HUES6 (cell line): ENCODE measurements at regions not wholly inside any gene's neighbourhood (a gene's known extent, or its start where the extent isn't known, plus 50 kb on each side); places are given as distances from the start of the nearest gene placed in this dataset.

Experiments
- H3K27ac ChIP-seq: 2 replicates; pipeline ENCODE4 v1.7.0; 2013; ENCODE audit warnings: low read depth, mild to moderate bottlenecking, low read length, inconsistent platforms
- H3K27me3 ChIP-seq: 2 replicates; pipeline ENCODE4 v1.6.1; 2013; ENCODE audit warnings: low read length; ENCODE audit not compliant: control insufficient read depth, insufficient read depth
- H3K36me3 ChIP-seq: 2 replicates; pipeline ENCODE4 v1.6.1; 2013; ENCODE audit warnings: low read length; ENCODE audit not compliant: control insufficient read depth, insufficient read depth
- H3K4me1 ChIP-seq: 2 replicates; pipeline ENCODE4 v1.6.1; 2013; ENCODE audit warnings: low read length; ENCODE audit not compliant: control insufficient read depth, insufficient read depth
- H3K4me3 ChIP-seq: 2 replicates; pipeline ENCODE4 v1.5.1; 2013; ENCODE audit warnings: low read depth, low read length
- H3K9ac ChIP-seq: one replicate; pipeline ENCODE4 v1.6.1; 2013; ENCODE audit warnings: mild to moderate bottlenecking, low read length
- H3K9me3 ChIP-seq: 2 replicates; pipeline ENCODE4 v1.6.1; 2013; ENCODE audit warnings: low read depth, low read length; ENCODE audit not compliant: control insufficient read depth, insufficient read depth

DNA sequence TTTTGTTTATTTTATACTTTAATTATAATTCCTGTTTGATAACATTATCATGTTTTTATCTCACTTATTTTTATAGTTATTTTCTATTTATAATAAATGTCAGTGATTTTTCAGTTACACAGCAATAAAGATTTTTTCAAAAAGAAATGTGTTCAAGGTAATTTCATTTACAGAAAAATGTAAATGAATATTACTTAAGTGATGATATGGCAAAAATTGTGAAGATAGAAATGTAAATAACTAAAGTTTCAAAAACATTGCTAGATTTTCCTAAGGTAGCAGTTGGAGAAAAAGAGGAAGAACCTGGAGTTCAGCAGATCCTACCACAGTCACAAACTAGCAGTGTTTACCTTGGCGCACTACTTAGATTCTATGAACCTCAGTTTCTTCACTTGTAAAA lies 202.6 kb downstream of the RFPL4B start:
- Histone ChIP-seq H3K27ac (no peak overlapping the region), H3K4me3 (no peak overlapping the region), H3K9ac (no peak overlapping the region), H3K9me3 (no peaks in the 10 kb centered on the region), H3K27me3 (no peaks in the 10 kb centered on the region), H3K4me1 (no peaks in the 10 kb centered on the region), H3K36me3 (no peaks in the 10 kb centered on the region)

DNA sequence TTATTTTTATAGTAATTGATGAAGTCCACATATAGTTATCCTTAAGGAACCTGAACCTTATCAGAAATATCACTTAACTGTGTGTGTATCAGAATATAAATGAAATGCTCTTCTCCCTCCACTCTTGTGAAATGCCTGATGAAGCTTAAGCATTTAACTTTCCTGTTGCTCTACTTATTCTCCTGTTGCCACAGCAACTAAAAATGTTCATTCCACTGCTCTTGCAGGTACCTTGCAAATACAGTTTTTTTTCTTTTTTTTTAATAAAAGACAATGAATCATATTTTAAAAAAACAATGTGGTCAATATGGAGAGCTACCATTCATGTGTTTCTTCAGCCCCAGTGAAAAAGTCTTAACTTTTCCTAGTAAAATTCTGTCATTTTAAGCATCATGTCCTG lies 210.3 kb downstream of the RFPL4B start:
- no peak overlapping the region for H3K27ac ChIP-seq
- no peaks in the 10 kb centered on the region for H3K27me3 ChIP-seq
- H3K4me1 ChIP-seq = no peaks in the 10 kb centered on the region
- H3K9me3 ChIP-seq = no peaks in the 10 kb centered on the region
- no peak overlapping the region for H3K4me3 ChIP-seq
- no peaks in the 10 kb centered on the region for H3K36me3 ChIP-seq
- no peak overlapping the region for H3K9ac ChIP-seq

DNA sequence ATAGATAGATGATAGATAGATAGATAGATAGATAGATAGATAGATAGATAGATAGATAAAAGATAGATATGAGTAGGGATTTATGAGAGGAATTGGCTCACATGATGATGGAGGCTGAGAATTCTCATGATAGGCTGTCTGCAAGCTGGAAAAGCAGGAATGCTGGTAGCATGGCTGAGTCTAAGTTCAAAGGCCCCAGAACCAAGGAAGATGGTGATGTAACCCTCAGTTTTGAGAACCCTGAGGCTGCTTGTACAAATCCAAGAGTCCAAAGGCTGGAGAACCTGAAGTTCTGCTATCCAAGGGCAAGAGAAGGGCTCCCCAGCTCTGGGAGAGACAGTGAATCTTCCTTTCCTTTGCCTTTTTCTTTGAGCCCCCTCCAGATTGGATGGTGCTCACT lies 210.8 kb downstream of the RFPL4B start:
- no peaks in the 10 kb centered on the region for H3K36me3 ChIP-seq
- H3K4me1 ChIP-seq = peaks cover 4% of the 10 kb centered on the region
- no peaks in the 10 kb centered on the region for H3K27me3 ChIP-seq
- H3K4me3 ChIP-seq = no peak overlapping the region
- no peak overlapping the region for H3K9ac ChIP-seq
- H3K9me3 ChIP-seq = no peaks in the 10 kb centered on the region
- no peak overlapping the region for H3K27ac ChIP-seq

DNA sequence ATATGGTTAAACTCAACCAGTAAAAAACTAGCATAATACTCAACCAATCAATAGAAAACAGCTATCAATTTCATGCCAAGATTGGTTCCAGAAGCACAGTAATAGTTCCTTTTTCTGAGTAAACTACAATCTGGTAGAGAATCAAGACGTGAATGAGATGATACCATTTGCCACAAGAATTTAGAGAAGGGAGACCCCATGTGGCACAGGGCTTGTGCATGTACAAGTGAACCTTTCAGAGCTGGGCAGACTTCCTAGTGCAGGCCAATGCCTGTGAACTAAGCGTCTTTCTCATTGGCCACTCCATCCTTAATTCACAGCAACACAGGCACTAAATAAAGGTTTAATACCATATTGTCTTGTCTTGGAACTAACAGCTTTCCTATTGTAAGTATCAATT lies 213.5 kb downstream of the RFPL4B start:
- H3K27ac ChIP-seq = no peak overlapping the region
- H3K4me3 ChIP-seq = no peak overlapping the region
- no peak overlapping the region for H3K9ac ChIP-seq
- H3K9me3 ChIP-seq = no peaks in the 10 kb centered on the region
- no peaks in the 10 kb centered on the region for H3K36me3 ChIP-seq
- peaks cover 17% of the 10 kb centered on the region for H3K4me1 ChIP-seq
- no peaks in the 10 kb centered on the region for H3K27me3 ChIP-seq

DNA sequence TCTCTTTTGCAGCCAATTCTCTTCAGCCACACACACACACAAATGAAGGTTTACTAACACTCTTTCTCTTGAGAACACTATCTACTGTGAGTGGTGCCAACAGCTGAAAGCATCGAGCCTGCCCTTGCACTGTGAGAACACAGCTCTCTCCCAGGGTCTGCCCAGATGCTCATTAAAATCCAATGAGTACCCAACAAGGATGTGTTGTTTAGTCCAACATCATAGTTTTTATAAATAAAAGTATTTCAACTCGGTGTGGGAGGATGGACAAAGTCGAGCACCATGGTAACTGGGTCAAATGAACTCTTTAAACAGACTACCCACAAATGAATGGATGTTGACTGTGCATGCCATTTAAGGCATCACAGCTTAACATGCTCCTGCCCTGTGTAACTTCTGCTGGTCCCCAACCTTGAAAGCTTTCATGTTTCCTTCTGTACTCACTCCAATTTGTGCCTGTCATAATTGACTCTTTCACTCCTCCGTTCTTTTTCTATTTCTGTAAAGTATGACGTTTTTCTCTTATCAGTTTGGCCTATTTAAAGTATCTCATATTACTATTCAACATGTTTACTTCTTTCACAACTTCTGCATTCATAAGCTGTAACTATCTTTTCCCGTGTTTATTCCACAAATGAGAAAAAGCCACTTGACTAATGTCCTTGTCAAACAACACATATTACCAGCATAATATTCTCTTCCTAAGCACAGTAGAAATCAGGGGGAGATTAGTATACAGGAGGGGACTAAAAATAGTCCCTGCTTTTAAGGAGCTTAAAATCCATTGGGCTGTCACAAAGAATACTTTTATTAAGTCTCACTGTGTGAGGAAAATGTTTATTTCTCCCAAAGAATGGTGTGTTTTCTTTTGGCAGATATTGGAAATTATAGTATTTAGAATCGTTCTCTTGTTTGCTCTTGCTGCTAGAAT lies 215.4 kb downstream of the RFPL4B start:
- no peaks in the 10 kb centered on the region for H3K9me3 ChIP-seq
- H3K27ac ChIP-seq = 0 out of 2 replicates have a peak overlapping the region, but pooled peaks have one; percentile 18
- no peak overlapping the region for H3K9ac ChIP-seq
- H3K4me3 ChIP-seq = no peak overlapping the region
- H3K4me1 ChIP-seq = peaks cover 17% of the 10 kb centered on the region
- H3K36me3 ChIP-seq = no peaks in the 10 kb centered on the region
- no peaks in the 10 kb centered on the region for H3K27me3 ChIP-seq

DNA sequence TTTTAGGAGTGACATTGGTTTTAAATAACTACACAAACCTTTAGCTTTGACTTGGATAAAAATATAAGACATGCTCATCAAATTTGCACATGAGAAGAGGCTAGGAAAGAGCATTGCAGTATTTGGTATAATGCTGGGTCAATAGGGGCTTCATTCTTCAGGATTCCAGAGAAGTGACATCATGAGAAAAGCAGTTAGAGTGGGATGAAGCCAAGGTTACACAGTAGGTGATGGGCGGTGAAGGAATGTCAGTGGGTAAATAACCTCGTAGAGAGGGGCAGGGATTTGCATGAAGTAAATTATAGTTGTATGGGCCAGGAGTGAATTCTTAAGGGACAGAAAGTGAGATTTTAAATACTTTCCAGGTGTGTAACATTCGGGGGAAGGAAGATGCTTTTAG lies 216.2 kb downstream of the RFPL4B start:
- H3K27ac ChIP-seq = 0 out of 2 replicates have a peak overlapping the region, but pooled peaks have one; percentile 18
- H3K9ac ChIP-seq = no peak overlapping the region

DNA sequence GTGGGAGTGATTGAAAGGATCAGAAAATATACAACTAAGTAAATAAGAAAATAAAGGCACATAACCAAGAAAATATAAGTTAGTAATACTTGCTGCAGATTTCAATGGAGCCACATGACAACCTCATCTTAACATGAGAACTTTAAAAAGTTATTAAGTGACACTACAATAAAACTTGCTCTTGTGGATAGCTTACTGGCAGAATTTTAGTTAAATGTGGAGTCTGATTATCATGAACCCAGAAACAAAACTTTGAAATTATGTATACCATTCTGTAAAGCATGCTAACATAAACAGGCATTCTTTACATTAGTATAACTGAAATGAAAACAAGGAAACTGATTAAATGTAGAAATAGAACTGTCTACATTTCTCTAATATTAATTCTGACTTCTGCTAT lies 220.9 kb downstream of the RFPL4B start:
- H3K27me3 ChIP-seq = no peaks in the 10 kb centered on the region
- peaks cover 12% of the 10 kb centered on the region for H3K4me1 ChIP-seq
- no peaks in the 10 kb centered on the region for H3K36me3 ChIP-seq
- no peak overlapping the region for H3K4me3 ChIP-seq
- no peaks in the 10 kb centered on the region for H3K9me3 ChIP-seq
- no peak overlapping the region for H3K27ac ChIP-seq
- H3K9ac ChIP-seq = no peak overlapping the region

More for the DNA sequence above, 216.2 kb downstream of the RFPL4B start:
- H3K4me3 ChIP-seq = no peak overlapping the region
- H3K9me3 ChIP-seq = no peaks in the 10 kb centered on the region
- no peaks in the 10 kb centered on the region for H3K36me3 ChIP-seq
- no peaks in the 10 kb centered on the region for H3K27me3 ChIP-seq
- H3K4me1 ChIP-seq = peaks cover 17% of the 10 kb centered on the region

DNA sequence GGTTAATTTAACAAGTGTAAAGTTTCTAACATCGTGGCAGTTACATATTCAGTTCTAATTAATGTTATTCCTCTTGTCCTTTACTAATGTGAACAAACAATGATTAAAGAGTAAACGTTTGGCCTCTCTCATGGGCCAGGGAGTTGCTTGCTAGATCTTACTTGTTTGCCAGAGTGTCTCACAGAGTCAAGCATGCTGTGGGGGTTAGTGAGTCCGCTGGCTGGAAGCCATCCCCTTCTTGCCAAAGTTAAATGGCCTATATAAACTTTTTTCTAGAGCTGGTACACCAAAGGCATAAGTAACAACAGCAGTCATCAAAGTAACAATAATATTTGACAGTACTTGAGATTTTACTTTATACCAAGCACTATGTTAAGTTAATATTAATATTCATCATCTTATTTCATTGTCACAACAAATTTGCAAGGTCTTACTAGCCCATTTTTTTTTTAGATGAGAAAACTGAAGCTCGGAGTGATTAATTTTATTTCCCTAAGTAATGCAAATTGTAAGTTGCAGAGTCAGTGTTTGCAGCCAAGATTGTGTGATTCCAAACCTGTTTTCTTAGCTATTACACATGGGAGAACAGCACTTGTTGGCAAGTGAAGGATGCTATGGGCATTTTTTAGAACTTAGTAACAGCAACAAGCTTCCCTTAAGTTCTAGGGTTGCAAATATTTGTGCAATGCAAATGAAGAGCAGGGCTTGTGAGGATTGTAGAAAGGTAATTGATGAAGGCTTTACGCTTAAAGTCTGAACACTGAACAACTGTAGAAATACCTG lies 224.5 kb downstream of the RFPL4B start:
- Histone ChIP-seq H3K4me3 (no peak overlapping the region), H3K9ac (no peak overlapping the region), H3K27ac (no peak overlapping the region), H3K27me3 (no peaks in the 10 kb centered on the region), H3K36me3 (no peaks in the 10 kb centered on the region), H3K9me3 (no peaks in the 10 kb centered on the region), H3K4me1 (no peaks in the 10 kb centered on the region)

DNA sequence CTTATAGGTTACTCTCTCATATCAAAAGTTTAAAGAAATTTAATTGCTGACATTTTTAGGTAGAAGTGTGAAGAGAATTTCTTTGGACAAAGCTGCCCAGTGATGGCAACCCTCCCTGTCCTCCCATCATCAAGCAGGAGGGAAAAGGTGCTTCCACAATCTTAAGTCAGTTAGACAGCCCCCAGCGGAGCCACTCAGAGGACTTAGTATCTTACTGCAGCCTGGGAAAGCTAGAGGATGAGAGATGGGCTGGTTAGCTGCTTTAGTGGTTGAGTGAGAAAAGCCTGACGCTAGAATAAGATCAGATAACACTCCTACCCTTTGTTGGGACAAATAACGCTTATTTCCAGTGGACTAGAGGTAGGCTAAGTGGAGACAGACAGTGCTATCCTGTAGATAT lies 227.1 kb downstream of the RFPL4B start:
- H3K9me3 ChIP-seq = no peaks in the 10 kb centered on the region
- no peaks in the 10 kb centered on the region for H3K4me1 ChIP-seq
- H3K36me3 ChIP-seq = no peaks in the 10 kb centered on the region
- no peak overlapping the region for H3K4me3 ChIP-seq
- H3K27ac ChIP-seq = no peak overlapping the region
- no peaks in the 10 kb centered on the region for H3K27me3 ChIP-seq
- H3K9ac ChIP-seq = no peak overlapping the region

DNA sequence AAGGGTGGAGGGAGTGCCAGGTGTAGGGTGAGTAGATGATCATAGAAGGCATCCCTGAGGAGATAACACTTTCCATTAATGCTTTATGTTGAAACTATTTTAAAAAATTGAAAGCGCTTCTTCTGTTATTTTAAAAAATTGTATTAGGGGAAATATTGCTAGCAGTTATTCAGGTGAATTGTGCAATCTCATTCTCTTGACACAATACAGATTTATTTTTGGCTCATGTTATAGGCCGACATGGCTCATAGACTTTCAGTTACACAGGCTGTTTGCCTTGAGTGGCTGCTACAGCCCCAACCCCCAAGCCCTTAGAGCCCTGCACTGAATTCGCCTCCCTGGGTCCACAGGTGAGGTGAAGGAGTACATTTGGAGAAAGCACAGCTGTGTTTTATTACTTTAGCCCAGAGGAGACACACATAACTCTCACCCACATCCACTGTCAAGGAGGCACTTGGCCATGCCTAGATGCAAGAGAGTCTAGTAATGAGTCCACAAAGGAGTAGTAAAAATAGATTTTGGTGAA lies 228.2 kb downstream of the RFPL4B start:
- Histone ChIP-seq H3K36me3 (no peaks in the 10 kb centered on the region), H3K27ac (no peak overlapping the region), H3K9ac (no peak overlapping the region), H3K27me3 (no peaks in the 10 kb centered on the region), H3K4me1 (no peaks in the 10 kb centered on the region), H3K9me3 (no peaks in the 10 kb centered on the region), H3K4me3 (no peak overlapping the region)

DNA sequence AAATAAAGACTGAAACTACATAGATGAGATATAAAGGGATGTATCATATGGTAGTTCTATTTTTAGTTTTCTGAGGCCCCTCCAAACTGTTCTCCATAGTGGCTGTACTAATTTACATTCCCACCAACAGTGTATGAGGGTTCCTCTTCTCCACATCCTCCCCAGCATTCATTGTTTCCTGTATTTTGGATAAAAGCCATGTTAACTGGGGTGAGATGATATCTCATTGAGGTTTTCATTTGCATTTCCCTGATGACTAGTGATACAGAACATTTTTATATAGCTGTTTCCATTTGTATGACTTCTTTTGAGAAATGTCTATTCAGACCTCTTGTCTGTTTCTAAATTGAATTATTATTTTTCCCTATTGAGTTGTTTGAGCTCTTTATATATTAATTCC lies 229.3 kb downstream of the RFPL4B start:
- Histone ChIP-seq H3K9ac (no peak overlapping the region), H3K9me3 (no peaks in the 10 kb centered on the region), H3K27me3 (no peaks in the 10 kb centered on the region), H3K4me1 (no peaks in the 10 kb centered on the region), H3K36me3 (no peaks in the 10 kb centered on the region), H3K4me3 (no peak overlapping the region), H3K27ac (no peak overlapping the region)
